Nephron progenitor cell (in vitro differentiated cells): ENCODE measurements at regions not wholly inside any gene's neighbourhood (a gene's known extent, or its start where the extent isn't known, plus 50 kb on each side); places are given as distances from the start of the nearest gene placed in this dataset.
A peak's percentile ranks its signal among the peaks of the same experiment; 100 is the strongest.

Source experiments
- DNase-seq: peaks from one replicate; pipeline ENCODE4 v3.0.0; 2021
- H3K27ac Mint-ChIP-seq: 2 replicates; pipeline ENCODE4 v1.8.0; 2021; ENCODE audit warnings: mild to moderate bottlenecking, moderate library complexity, mixed read lengths
- H3K27me3 Mint-ChIP-seq: 2 replicates; pipeline ENCODE4 v1.8.0; 2021; ENCODE audit warnings: mild to moderate bottlenecking, low read depth, mixed read lengths; ENCODE audit not compliant: poor library complexity
- H3K36me3 Mint-ChIP-seq: 2 replicates; pipeline ENCODE4 v1.8.0; 2021; ENCODE audit warnings: low read depth, mixed read lengths
- H3K4me1 Mint-ChIP-seq: 2 replicates; pipeline ENCODE4 v1.8.0; 2021; ENCODE audit warnings: mixed read lengths
- H3K4me3 Mint-ChIP-seq: 2 replicates; pipeline ENCODE4 v1.8.0; 2021; ENCODE audit warnings: mild to moderate bottlenecking, moderate library complexity, mixed read lengths
- H3K9me3 Mint-ChIP-seq: 2 replicates; pipeline ENCODE4 v1.8.0; 2021; ENCODE audit warnings: mild to moderate bottlenecking, moderate library complexity, mixed read lengths
- CTCF ChIP-seq: fragments of 200-600 bp; sonication (generic); IDR thresholded peaks from 2 replicates; pipeline ENCODE4 v1.5.0; 2021; ENCODE audit warnings: antibody characterized with exemption

GRCh38 chr4:123631786-123632692 is 235.4 kb downstream of the SPRY1 start:
- DNase-seq: no peak
- Mint-ChIP-seq H3K36me3 (peaks cover 34% of the 10 kb centered on the region), H3K27me3 (peaks cover 4% of the 10 kb centered on the region), H3K9me3 (peaks cover 42% of the 10 kb centered on the region), H3K4me3 (peak overlapping the region; percentile 18), H3K4me1 (peaks cover 31% of the 10 kb centered on the region), H3K27ac (peak overlapping the region; percentile 96)
- no peak for TF ChIP-seq CTCF

- no peak for TF ChIP-seq CTCF
- no peak for DNase-seq
- Mint-ChIP-seq H3K27ac (peak overlapping the region; percentile 92), H3K27me3 (peaks cover 4% of the 10 kb centered on the region), H3K36me3 (peaks cover 40% of the 10 kb centered on the region), H3K9me3 (peaks cover 48% of the 10 kb centered on the region), H3K4me3 (no peak overlapping the region), H3K4me1 (peaks cover 31% of the 10 kb centered on the region)
These were observed 236.1 kb downstream of the SPRY1 start for GRCh38 chr4:123632693-123633030.

DNA sequence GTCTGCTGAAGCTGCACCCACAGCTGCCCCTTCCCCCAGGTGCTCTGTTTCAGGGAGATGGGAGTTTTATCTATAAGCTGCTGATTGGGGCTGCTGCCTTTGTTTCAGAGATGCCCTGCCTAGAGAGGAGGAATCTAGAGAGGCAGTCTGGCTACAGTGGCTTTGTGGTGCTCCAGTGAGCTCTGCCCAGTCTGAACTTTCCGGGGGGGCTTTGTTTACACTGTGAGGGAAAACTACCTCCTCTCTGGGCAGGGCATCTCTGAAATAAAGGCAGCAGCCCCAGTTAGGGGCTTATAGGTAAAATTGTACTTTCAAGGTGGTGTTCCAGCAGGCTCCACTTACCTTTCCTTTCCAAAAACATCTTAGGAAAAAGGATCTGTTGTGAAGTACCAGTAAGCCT is 242.2 kb downstream of the SPRY1 start:
- Mint-ChIP-seq H3K27me3 (peaks cover 5% of the 10 kb centered on the region), H3K36me3 (peaks cover 44% of the 10 kb centered on the region), H3K4me1 (peaks cover 42% of the 10 kb centered on the region), H3K9me3 (peaks cover 47% of the 10 kb centered on the region), H3K27ac (no peak overlapping the region), H3K4me3 (no peak overlapping the region)
- no peak for DNase-seq
- no peak for TF ChIP-seq CTCF

GRCh38 chr4:123640271-123640670 is 243.7 kb downstream of the SPRY1 start:
- no peak overlapping the region for H3K27ac Mint-ChIP-seq

DNA sequence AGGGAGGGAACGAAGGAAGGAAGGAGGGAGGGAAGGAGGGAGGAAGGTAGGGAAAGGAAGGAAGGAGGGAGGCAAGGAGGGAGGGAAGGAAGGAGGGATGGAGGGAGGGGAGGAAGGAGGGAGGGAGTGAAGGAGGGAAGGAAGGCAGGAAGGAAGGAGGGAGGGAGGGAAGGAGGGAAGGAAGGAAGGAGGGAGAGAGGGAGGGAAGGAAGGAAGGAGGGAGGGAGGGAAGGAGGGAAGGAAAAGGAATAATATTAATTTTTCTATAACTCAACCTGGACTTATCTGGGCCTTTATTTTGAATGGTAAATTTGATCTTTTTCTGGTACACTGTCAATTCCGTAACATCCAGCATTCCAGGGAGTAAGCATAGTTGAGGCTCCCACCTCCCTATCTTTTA is 244.2 kb downstream of the SPRY1 start:
- no peak for DNase-seq
- Mint-ChIP-seq H3K4me1 (peaks cover 46% of the 10 kb centered on the region), H3K4me3 (no peak overlapping the region), H3K36me3 (peaks cover 27% of the 10 kb centered on the region), H3K27me3 (peaks cover 5% of the 10 kb centered on the region), H3K9me3 (peaks cover 27% of the 10 kb centered on the region), H3K27ac (peak overlapping the region; percentile 92)
- no peak for TF ChIP-seq CTCF

More at GRCh38 chr4:123640271-123640670, 243.7 kb downstream of the SPRY1 start:
- Mint-ChIP-seq H3K9me3 (peaks cover 33% of the 10 kb centered on the region), H3K4me3 (no peak overlapping the region), H3K27me3 (peaks cover 5% of the 10 kb centered on the region), H3K36me3 (peaks cover 31% of the 10 kb centered on the region), H3K4me1 (peaks cover 46% of the 10 kb centered on the region)
- DNase-seq: no peak
- no peak for TF ChIP-seq CTCF

- DNase-seq: no peak
- no peaks in the 10 kb centered on the region for H3K27me3 Mint-ChIP-seq
- TF ChIP-seq CTCF: no peak
- no peak overlapping the region for H3K4me3 Mint-ChIP-seq
- H3K36me3 Mint-ChIP-seq: no peaks in the 10 kb centered on the region
- H3K27ac Mint-ChIP-seq: no peak overlapping the region
- no peaks in the 10 kb centered on the region for H3K9me3 Mint-ChIP-seq
- H3K4me1 Mint-ChIP-seq: peaks cover 40% of the 10 kb centered on the region
These were observed 247.1 kb downstream of the SPRY1 start for GRCh38 chr4:123643691-123644090.
